Stromal cell of bone marrow (primary cell): ENCODE measurements at regions not wholly inside any gene's neighbourhood (a gene's known extent, or its start where the extent isn't known, plus 50 kb on each side); places are given as distances from the start of the nearest gene placed in this dataset.
"Not testable (repeated sequence)": the region's sequence is repeated elsewhere in the genome, so short reads cannot be mapped to it uniquely, and the experiment has no call there.

Source experiments
- DNase-seq: peaks from one replicate; pipeline ENCODE4 v3.0.0-alpha.2; 2012; ENCODE audit warnings: low read depth

DNA sequence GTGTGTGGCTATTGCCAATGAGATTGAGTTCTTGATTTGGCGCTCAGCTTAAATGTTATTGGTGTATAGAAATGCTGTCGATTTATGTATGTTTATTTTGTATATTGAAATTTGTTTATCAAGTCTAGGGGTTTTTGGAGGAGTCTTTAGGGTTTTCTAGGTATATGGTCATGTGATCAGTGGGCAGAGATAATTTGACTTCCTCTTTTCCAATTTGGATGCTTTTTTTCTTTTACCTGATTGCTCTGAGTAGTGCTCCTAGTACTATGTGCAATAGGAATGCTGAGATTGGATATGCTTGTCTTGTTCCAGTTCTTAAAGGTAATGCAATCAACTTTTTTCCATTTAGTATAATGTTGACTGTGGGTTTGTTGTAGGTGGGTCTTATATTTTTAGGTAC lies 99.8 kb upstream of the PMCH start:
- DNase-seq: no peak

DNA sequence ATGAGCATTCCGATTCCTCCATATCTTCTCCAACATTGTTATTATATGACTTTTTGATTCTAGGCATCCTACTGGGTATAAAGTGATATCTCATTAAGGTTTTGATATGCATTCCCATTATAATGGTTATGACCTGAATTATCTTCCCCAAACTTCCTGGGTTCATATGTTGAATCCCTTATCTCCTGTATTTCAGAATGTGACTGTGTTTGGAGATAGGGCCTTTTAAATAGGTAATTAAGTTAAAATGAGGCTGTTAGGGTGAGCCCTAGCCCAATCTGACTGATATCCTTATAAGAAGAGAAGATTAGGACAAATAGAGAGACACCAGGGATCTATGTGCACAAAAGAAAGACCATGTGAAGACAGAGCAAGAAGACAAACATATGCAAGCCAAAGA lies 96.9 kb upstream of the PMCH start:
- DNase-seq: no peak

DNA sequence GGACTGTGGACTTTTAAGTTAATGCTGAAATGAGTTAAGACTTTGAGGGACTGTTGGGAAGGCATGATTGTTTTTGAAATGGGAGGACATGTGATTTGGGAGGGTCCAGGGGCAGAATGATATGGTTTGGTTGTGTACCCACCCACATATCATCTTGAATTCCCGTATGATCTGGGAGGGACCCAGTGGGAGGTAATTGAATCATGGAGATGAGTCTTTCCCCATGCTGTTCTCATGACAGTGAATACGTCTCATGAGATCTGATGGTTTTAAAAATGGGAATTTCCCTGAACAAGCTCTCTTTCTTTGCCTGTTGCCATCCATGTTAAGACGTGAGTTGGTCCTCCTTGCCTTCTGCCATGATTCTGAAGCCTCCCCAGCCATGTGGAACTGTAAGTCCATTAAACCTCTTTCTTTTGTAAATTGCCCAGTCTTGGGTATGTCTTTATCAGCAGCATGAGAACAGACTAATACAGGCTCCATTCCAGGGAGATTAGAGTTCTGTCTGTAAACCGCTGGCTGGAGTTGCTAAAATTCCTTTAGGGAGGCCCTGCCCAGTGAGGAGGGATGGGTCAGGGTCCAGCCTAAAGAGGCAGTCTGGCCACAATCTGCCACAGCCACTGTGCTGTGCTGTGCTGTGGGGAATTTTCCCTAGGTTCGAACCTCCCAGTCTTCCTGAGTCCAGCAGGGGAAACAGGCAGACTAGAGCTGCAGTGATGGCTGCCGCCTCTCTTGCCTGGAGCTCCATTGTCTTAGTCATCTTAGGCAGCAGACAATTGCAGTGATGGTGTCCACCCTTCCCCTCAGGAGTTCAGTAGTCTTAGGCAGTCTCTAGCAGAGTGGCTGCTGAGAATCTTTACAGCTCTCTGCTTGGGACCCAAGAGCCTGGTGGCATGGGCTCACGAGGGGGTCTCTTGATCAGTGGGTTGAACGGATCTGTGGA lies 94.1 kb upstream of the PMCH start:
- not testable (repeated sequence) for DNase-seq

DNA sequence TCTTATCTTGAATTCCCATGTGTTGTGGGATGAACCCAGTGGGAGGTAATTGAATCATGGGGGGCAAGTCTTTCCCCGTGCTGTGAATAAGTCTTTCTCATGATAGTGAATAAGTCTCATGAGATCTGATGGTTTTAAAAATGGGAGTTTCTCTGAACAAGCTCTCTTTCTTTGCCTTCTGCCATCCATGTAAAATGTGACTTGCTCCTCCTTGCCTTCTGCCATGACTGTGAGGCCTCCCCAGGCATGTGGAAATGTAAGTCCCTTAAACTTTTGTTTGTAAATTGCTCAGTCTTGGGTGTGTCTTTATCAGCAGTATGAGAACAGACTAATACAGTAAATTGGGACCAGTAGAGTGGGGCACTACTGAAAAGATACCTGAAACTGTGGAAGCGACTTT lies 92.1 kb upstream of the PMCH start:
- not testable (repeated sequence) for DNase-seq

DNA sequence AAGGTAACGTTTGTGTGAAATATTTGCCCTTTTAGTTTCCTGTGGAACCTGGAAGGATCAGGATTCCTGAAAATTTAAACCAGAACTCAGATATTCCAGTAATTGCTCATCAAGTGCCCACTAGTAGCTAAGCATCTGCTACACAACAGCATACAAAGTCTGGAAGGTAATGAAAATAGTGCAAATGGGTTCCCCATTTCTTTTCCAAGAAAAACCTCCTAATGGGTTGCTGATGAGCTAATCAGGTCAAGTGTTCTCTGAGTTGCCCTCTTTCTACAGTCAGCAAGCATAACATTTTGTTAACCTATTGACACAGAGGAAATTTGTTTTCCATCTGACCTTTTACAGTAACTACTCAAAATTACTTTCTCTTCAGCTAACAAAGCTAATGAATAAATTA lies 83.6 kb upstream of the PMCH start:
- peak; percentile 7 for DNase-seq

DNA sequence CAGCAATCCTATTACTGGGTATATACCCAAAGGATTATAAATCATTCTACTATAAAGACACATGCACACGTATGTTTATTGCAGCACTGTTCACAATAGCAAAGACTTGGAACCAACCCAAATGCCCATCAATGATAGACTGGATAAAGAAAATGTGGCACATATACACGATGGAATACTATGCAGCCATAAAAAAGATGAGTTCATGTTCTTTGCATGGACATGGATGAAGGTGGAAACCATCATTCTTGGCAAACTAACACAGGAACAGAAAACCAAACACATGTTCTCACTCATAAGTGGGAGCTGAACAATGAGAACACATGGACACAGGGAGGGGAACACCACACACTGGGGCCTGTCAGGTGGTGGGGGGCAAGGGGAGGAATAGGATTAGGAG lies 58.1 kb upstream of the PMCH start:
- not testable (repeated sequence) for DNase-seq

DNA sequence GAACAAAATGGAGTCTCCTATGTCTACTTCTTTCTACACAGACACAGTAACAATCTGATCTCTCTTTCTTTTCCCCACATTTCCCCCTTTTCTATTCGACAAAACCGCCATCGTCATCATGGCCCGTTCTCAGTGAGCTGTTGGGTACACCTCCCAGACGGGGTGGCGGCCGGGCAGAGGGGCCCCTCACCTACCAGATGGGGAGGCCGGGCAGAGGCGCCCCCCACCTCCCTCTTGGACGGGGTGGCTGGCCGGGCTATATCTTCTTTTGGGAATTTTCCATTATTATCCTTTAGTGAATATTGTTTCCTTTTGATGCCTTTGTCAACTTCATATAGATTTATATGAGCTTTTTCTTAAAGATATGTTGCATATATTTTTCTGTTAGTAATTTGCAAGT lies 53.4 kb upstream of the PMCH start:
- not testable (repeated sequence) for DNase-seq

DNA sequence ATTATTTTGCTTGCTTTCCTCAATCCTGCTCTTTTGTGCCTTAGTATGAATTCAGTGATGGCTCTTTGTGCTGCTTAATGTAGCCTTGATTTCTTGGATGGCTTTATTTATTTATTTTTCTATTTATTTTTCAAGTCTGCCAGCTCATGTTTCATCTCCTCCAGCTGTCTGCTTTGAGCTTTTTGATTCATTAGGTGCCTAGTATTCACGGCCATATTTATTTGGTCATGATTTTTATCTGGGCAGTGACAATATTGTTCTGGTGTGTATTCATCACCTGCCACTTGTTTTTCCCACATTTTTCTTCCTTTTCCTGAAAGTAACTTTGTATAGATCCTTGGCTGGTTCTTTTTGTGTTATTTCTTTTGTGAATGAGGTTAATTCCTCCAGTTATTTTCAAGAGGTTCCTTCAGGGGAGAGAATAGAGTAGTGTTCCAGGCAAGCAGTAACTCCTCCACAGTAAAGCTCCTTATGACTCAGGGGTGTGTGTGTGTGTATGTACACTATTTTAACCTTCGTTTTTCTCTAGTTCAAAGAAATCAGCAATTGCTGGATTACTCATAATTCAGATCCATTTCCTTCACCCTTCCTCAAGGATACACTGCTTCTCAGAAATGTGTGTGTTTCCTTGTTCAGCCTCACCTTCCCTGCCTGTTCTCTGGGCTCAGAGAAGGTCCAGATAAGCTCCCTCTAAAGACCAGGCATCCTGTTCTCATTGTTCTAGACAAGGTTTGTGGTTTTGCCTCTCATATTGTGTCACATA lies 51.6 kb upstream of the PMCH start:
- DNase-seq: no peak
